ENCODE measurements at regions not wholly inside any gene's neighbourhood (a gene's known extent, or its start where the extent isn't known, plus 50 kb on each side); places are given as distances from the start of the nearest gene placed in this dataset.

DNA sequence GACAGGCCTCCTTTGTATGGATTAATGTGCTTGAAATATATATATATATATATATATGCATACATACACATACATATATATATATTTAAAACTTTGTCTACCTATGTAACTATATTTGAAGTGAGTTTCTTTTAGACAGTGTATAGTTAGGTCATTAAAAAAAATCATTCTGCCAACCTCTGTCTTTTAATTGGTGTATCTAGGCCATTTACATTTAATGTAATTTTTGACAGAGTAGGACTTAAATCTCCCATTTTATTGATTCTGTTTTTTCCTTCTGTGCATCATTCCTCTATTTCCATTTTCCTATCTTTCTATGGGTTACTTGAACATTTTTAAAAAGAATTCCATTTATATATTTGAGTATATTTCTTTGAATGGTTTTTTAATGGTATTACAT is 125.2 kb downstream of the IRF8 start:
- dilution Hi-C loops (cut with MboI; ENCODE audit: extremely low pct_ligation_motif_present, low sequenced_read_pairs), result no loop called here

GRCh38 chr16:86025706-86026105 is 126.7 kb downstream of the IRF8 start:
- Histone ChIP-seq H2AFZ (ENCODE audit: control insufficient read depth, low read length) (no peak overlapping the region), H3K36me3 (ENCODE audit: control insufficient read depth in 2 of 2, extremely low read depth in 1 of 2, insufficient read depth in 2 of 2, low read length in 2 of 2) (no peaks in the 10 kb centered on the region), H3K79me2 (ENCODE audit: control insufficient read depth, insufficient read depth, low read length) (no peaks in the 10 kb centered on the region), H3K9me1 (ENCODE audit: control insufficient read depth, extremely low read depth, insufficient read depth, low read length) (no peaks in the 10 kb centered on the region), H3K4me2 (ENCODE audit: control insufficient read depth, extremely low read depth, insufficient read depth, low read depth, low read length) (no peak overlapping the region), H3K27ac (ENCODE audit: control insufficient read depth, insufficient read depth, low read length) (no peak overlapping the region), H3K9ac (ENCODE audit: control insufficient read depth, extremely low read depth, insufficient read depth, low read length) (no peak overlapping the region), H3K4me3 (ENCODE audit: control insufficient read depth in 2 of 3, extremely low read depth in 1 of 3, insufficient read depth in 2 of 3, low read depth in 1 of 3, low read length in 3 of 3) (no peak overlapping the region), H3K4me1 (ENCODE audit: control insufficient read depth, extremely low read depth, insufficient read depth, low read length) (no peaks in the 10 kb centered on the region), H4K20me1 (ENCODE audit: control insufficient read depth, extremely low read depth, insufficient read depth, low read length) (no peaks in the 10 kb centered on the region), H3K9me3 (ENCODE audit: control insufficient read depth, low read depth, low read length) (peaks cover 6% of the 10 kb centered on the region), H3K27me3 (ENCODE audit: control insufficient read depth, extremely low read depth, insufficient read depth, low read length) (no peaks in the 10 kb centered on the region)
- no peak for DNase-seq (ENCODE audit: low read depth, low spot score)
- TF ChIP-seq, protein P1, sequence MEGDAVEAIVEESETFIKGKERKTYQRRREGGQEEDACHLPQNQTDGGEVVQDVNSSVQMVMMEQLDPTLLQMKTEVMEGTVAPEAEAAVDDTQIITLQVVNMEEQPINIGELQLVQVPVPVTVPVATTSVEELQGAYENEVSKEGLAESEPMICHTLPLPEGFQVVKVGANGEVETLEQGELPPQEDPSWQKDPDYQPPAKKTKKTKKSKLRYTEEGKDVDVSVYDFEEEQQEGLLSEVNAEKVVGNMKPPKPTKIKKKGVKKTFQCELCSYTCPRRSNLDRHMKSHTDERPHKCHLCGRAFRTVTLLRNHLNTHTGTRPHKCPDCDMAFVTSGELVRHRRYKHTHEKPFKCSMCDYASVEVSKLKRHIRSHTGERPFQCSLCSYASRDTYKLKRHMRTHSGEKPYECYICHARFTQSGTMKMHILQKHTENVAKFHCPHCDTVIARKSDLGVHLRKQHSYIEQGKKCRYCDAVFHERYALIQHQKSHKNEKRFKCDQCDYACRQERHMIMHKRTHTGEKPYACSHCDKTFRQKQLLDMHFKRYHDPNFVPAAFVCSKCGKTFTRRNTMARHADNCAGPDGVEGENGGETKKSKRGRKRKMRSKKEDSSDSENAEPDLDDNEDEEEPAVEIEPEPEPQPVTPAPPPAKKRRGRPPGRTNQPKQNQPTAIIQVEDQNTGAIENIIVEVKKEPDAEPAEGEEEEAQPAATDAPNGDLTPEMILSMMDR (optimal IDR thresholded peaks at IDR 0.05 in 1 of 3, IDR thresholded peaks at IDR 0.05 in 1 of 3, conservative IDR thresholded peaks at IDR 0.05 in 1 of 3; ENCODE audit: extremely low read depth in 1 of 3, insufficient read depth in 2 of 3, low read length in 3 of 3), result no peak
- TF ChIP-seq EZH2 (IDR thresholded peaks at IDR 0.05; ENCODE audit: low read length), result no peak
- no peak for FAIRE-seq
- dilution Hi-C loops (cut with MboI; ENCODE audit: extremely low pct_ligation_motif_present, low sequenced_read_pairs), result no loop called here

More for the DNA sequence above, 125.2 kb downstream of the IRF8 start:
- Histone ChIP-seq H4K20me1 (ENCODE audit: control insufficient read depth, extremely low read depth, insufficient read depth, low read length) (no peaks in the 10 kb centered on the region), H2AFZ (ENCODE audit: control insufficient read depth, low read length) (no peak overlapping the region), H3K27me3 (ENCODE audit: control insufficient read depth, extremely low read depth, insufficient read depth, low read length) (no peaks in the 10 kb centered on the region), H3K9me3 (ENCODE audit: control insufficient read depth, low read depth, low read length) (peaks cover 11% of the 10 kb centered on the region), H3K4me3 (ENCODE audit: control insufficient read depth in 2 of 3, extremely low read depth in 1 of 3, insufficient read depth in 2 of 3, low read depth in 1 of 3, low read length in 3 of 3) (no peak overlapping the region), H3K4me2 (ENCODE audit: control insufficient read depth, extremely low read depth, insufficient read depth, low read depth, low read length) (no peak overlapping the region), H3K79me2 (ENCODE audit: control insufficient read depth, insufficient read depth, low read length) (no peaks in the 10 kb centered on the region), H3K9ac (ENCODE audit: control insufficient read depth, extremely low read depth, insufficient read depth, low read length) (no peak overlapping the region), H3K27ac (ENCODE audit: control insufficient read depth, insufficient read depth, low read length) (no peak overlapping the region), H3K9me1 (ENCODE audit: control insufficient read depth, extremely low read depth, insufficient read depth, low read length) (no peaks in the 10 kb centered on the region), H3K36me3 (ENCODE audit: control insufficient read depth in 2 of 2, extremely low read depth in 1 of 2, insufficient read depth in 2 of 2, low read length in 2 of 2) (no peaks in the 10 kb centered on the region), H3K4me1 (ENCODE audit: control insufficient read depth, extremely low read depth, insufficient read depth, low read length) (no peaks in the 10 kb centered on the region)
- no peak for DNase-seq (ENCODE audit: low read depth, low spot score)
- TF ChIP-seq EZH2 (IDR thresholded peaks at IDR 0.05; ENCODE audit: low read length), result no peak
- TF ChIP-seq, protein P1 (optimal IDR thresholded peaks at IDR 0.05 in 1 of 3, IDR thresholded peaks at IDR 0.05 in 1 of 3, conservative IDR thresholded peaks at IDR 0.05 in 1 of 3; ENCODE audit: extremely low read depth in 1 of 3, insufficient read depth in 2 of 3, low read length in 3 of 3), result no peak
- no peak for FAIRE-seq

Measured in keratinocyte (primary cell).